HepG2 (cell line): ENCODE measurements at regions not wholly inside any gene's neighbourhood (a gene's known extent, or its start where the extent isn't known, plus 50 kb on each side); places are given as distances from the start of the nearest gene placed in this dataset.

Experiments
- ATAC-seq: fragments of 200-7000 bp; cut with Tn5 transposase; 3 replicates; pipeline ENCODE4 v1.9.1; 2020; ENCODE audit warnings: mild to moderate bottlenecking, moderate library complexity
- BruUV-seq: library from RNA; stranded (reverse); fragments of 400-500 nt; replicated peaks from 2 replicates; lab custom pipeline; 2021; lab: Mats Ljungman, UMichigan
- CTCF ChIA-PET: fragments of 300-600 bp; formaldehyde crosslinking; extraction: SDS; loops from one replicate; lab custom pipeline; 2021; ENCODE audit warnings: low total read pairs, inconsistent platforms, low intra/inter-chr PET ratio; lab: Yijun Ruan, JAX
- POLR2A ChIA-PET: fragments of 350-600 bp; sonication (Branson Sonifier 250); formaldehyde crosslinking; loops from one replicate; lab custom pipeline; 2020; ENCODE audit warnings: antibody characterized with exemption, inconsistent platforms; lab: Yijun Ruan, JAX
- DNase-seq: peaks from one replicate; pipeline ENCODE4 v3.0.0-alpha.2; 2015; ENCODE audit warnings: low spot score
- FAIRE-seq: peaks from 3 replicates; lab custom pipeline; 2011; peaks lifted over from hg19 to GRCh38; lab: Jason Lieb, UNC
- H2AFZ ChIP-seq: one replicate; pipeline ENCODE4 v1.6.1; 2011; ENCODE audit warnings: low read length, inconsistent platforms
- H3K27ac ChIP-seq: fragments of 300-600 bp; 3 replicates; pipeline ENCODE4 v1.8.0; 2011; ENCODE audit warnings: mixed run types, mild to moderate bottlenecking, mixed read lengths, low read length, inconsistent platforms; ENCODE audit not compliant: insufficient read depth; ENCODE audit errors: extremely low read length
- H3K27me3 ChIP-seq, 2 experiments: fragments of 200-600 bp in 1 of 2; 2 replicates in 1 of 2; 3 replicates in 1 of 2; pipeline versions ENCODE4 v1.6.0 to v1.8.0; 2011; ENCODE audit warnings: low read length in 2 of 2, mild to moderate bottlenecking in 2 of 2, moderate library complexity in 2 of 2, inconsistent platforms in 1 of 2; ENCODE audit not compliant: insufficient read depth in 2 of 2, control insufficient read depth in 1 of 2
- H3K36me3 ChIP-seq, 2 experiments: fragments of 200-600 bp in 1 of 2; replicated peaks in 1 of 2; 2 replicates in 1 of 2; 3 replicates in 1 of 2; pipeline versions ENCODE4 v1.5.1 to v1.8.0; 2011; ENCODE audit warnings: low read length in 2 of 2, inconsistent platforms in 1 of 2; ENCODE audit not compliant: insufficient read depth in 2 of 2, control insufficient read depth in 1 of 2
- H3K4me1 ChIP-seq: 2 replicates; pipeline ENCODE4 v1.5.1; 2012; ENCODE audit warnings: low read length, inconsistent platforms; ENCODE audit not compliant: insufficient read depth
- H3K4me2 ChIP-seq: 2 replicates; pipeline ENCODE4 v1.6.0; 2011; ENCODE audit warnings: low read depth, low read length, inconsistent platforms
- H3K4me3 ChIP-seq, 3 experiments: fragments of 200-600 bp in 1 of 3; sonication (generic), shearing (Covaris generic) in 1 of 3; replicated peaks in 1 of 3; 2 replicates each; pipeline ENCODE4 v1.5.1; 2011 to 2016; ENCODE audit warnings: low read length in 3 of 3, inconsistent platforms in 2 of 3, low read depth in 2 of 3, mild to moderate bottlenecking in 2 of 3, control low read depth in 1 of 3, mixed read lengths in 1 of 3; ENCODE audit not compliant: insufficient read depth in 1 of 3
- H3K79me2 ChIP-seq: one replicate; pipeline ENCODE4 v1.6.1; 2011; ENCODE audit warnings: low read length, inconsistent platforms; ENCODE audit not compliant: insufficient read depth
- H3K9ac ChIP-seq: 2 replicates; pipeline ENCODE4 v1.6.0; 2011; ENCODE audit warnings: mild to moderate bottlenecking, low read depth, low read length, inconsistent platforms; ENCODE audit not compliant: insufficient read depth
- H3K9me3 ChIP-seq: 2 replicates; pipeline ENCODE4 v1.5.1; 2012; ENCODE audit warnings: mild to moderate bottlenecking, low read length
- H4K20me1 ChIP-seq: 2 replicates; pipeline ENCODE4 v1.6.0; 2011; ENCODE audit warnings: inconsistent platforms, mild to moderate bottlenecking, low read length, moderate library complexity; ENCODE audit not compliant: insufficient read depth
- CHD2 ChIP-seq: IDR thresholded peaks from 2 replicates; pipeline ENCODE4 v1.6.1; 2011; ENCODE audit warnings: low read depth, low read length, improper control_type of control experiment
- JARID2 ChIP-seq: sonication (generic); formaldehyde crosslinking; IDR thresholded peaks from 2 replicates; pipeline ENCODE4 v1.8.1; 2023; ENCODE audit warnings: missing genetic modification reagents, inconsistent platforms; ENCODE audit not compliant: insufficient replicate concordance
- KAT7 ChIP-seq: IDR thresholded peaks from 2 replicates; pipeline ENCODE4 v1.6.1; 2018; ENCODE audit warnings: borderline replicate concordance, missing compliant biosample characterization
- KLF16 ChIP-seq, 2 experiments: sonication (generic) in 1 of 2; formaldehyde crosslinking in 1 of 2; IDR thresholded peaks; 2 replicates each; pipeline versions ENCODE4 v1.6.1 to v1.8.0; 2016 to 2023; ENCODE audit warnings: missing genetic modification reagents in 2 of 2, missing compliant biosample characterization in 1 of 2
- NFATC3 ChIP-seq: sonication (generic); formaldehyde crosslinking; IDR thresholded peaks from 2 replicates; pipeline ENCODE4 v1.5.1; 2020; ENCODE audit warnings: mild to moderate bottlenecking, missing genetic modification reagents
- RAD51 ChIP-seq: fragments of 450-650 bp; IDR thresholded peaks from 2 replicates; pipeline ENCODE4 v1.6.1; 2016; ENCODE audit warnings: borderline replicate concordance
- ZMYM2 ChIP-seq: sonication (generic); formaldehyde crosslinking; IDR thresholded peaks from 2 replicates; pipeline ENCODE4 v1.8.0; 2022; ENCODE audit warnings: mild to moderate bottlenecking, missing genetic modification reagents
- ZNF282 ChIP-seq: fragments of 450-650 bp; IDR thresholded peaks from 2 replicates; pipeline ENCODE4 v1.6.1; 2018; ENCODE audit not compliant: partially characterized antibody
- ZNF3 ChIP-seq: IDR thresholded peaks from 2 replicates; pipeline ENCODE4 v1.7.0; 2017; ENCODE audit warnings: inconsistent platforms
- ZNF766 ChIP-seq: sonication (generic); formaldehyde crosslinking; IDR thresholded peaks from 2 replicates; pipeline ENCODE4 v1.5.0; 2020; ENCODE audit warnings: missing genetic modification reagents, borderline replicate concordance
- ZSCAN31 ChIP-seq: sonication (generic); formaldehyde crosslinking; IDR thresholded peaks from 2 replicates; pipeline ENCODE4 v1.5.0; 2020; ENCODE audit warnings: low read depth, mild to moderate bottlenecking, missing genetic modification reagents
- WGBS: methylation state at CpG from one replicate; pipeline ENCODE4 v1.1.6; 2017; ENCODE audit warnings: low lambda C conversion rate; 5-methylcytosine and 5-hydroxymethylcytosine counted together
- in situ Hi-C: cut with HindIII; loops from 2 replicates; pipeline ENCODE4 v1.10.0; 2017; ENCODE audit warnings: low pct_unique_long_range_greater_than_20kb; ENCODE audit not compliant: extremely low pct_ligation_motif_present
- intact Hi-C: fragments of 100-400 bp; cut with micrococcal nuclease; formaldehyde crosslinking; loops from one replicate; pipeline ENCODE4 v1.10.0; 2022; ENCODE audit not compliant: unreplicated experiment
- TF ChIP-seq, protein P1 (sequence below): sonication (generic); formaldehyde crosslinking; conservative IDR thresholded peaks from 2 replicates; pipeline ENCODE4 v1.4.0; 2020; ENCODE audit warnings: missing genetic modification reagents
- TF ChIP-seq, protein P2 (sequence below): sonication (generic); formaldehyde crosslinking; IDR thresholded peaks from 2 replicates; pipeline ENCODE4 v1.5.0; 2020; ENCODE audit warnings: missing genetic modification reagents
- TF ChIP-seq, protein P3 (sequence below): sonication (generic); formaldehyde crosslinking; IDR thresholded peaks from 2 replicates; pipeline ENCODE4 v1.5.0; 2020; ENCODE audit warnings: missing genetic modification reagents

DNA sequence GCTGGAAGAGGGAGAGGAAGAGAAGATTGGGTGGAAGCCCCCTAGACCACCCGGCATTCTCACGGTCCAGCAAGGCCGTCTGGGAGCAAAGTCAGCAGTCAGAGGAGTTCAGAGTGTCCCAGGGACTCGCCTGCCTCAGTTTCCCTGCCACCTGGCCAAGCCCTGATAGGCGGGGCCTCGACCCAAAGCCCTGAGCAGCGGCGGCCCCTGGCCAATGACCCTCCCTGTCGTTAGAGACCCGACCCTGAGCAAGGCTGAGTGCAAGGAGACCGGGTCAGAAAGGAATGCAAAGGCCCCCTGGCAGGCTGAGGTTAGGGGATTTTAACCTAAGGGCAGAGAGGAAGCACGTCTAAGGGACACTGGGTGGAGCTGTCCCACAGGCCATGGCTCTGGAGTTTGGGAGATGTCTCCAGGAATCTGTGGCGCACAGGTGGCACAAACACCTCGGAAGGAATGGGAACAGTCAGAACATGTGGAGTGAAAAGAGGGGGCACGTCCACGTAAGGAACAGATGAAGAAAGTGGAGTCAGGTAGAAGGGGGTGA is 196.8 kb upstream of the PDE1C start (continued):
- TF ChIP-seq JARID2 (CRISPR knock-in tag) (no peak), ZNF766 (CRISPR knock-in tag) (no peak), ZNF282 (no peak), NFATC3 (CRISPR knock-in tag) (no peak), KLF16 (CRISPR knock-in tag; IDR thresholded peaks at IDR 0.05) (no peak), RAD51 (no peak)

DNA sequence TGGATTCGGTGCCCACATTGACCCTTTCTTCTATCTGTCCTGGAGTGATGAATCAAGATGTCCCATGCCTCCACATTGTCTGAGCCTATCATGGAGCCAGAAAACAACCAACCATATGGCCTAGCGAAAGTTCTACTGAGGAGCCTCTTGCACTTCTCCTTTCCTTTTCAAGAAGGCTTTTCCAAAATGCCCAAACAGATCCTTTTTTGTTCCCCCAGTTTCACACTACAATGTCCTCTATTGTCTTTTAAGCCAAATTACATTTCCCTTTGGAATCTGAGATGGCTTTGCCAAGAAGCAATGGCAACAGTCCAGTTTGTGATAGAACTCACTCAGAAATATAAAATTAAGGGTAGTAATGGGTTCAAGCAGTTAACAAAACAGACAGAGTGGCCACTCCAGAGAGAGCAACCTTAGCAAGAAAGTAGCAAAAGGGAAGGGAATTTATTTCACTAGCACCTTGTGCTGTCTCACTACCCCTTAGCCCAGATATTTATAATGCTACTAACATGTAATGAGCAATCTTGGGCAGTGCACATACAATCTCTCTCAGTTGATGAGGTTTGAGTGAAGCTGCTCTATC is 194.6 kb upstream of the PDE1C start:
- in situ Hi-C loops: no loop called here
- ChIA-PET POLR2A (no interaction called here), CTCF (no interaction called here)
- 43% methylated on average over 1 of the region's 2 CpGs for WGBS
- no peaks in the 10 kb centered on the region for H3K79me2 ChIP-seq
- no peak overlapping the region for H2AFZ ChIP-seq
- no peak overlapping the region for H3K9ac ChIP-seq
- ATAC-seq (no peak), FAIRE-seq (no peak), DNase-seq (no peak)
- no peak overlapping the region for H3K27ac ChIP-seq
- H3K4me1 ChIP-seq: no peaks in the 10 kb centered on the region
- no TSS peak for BruUV-seq
- TF ChIP-seq, protein P1, sequence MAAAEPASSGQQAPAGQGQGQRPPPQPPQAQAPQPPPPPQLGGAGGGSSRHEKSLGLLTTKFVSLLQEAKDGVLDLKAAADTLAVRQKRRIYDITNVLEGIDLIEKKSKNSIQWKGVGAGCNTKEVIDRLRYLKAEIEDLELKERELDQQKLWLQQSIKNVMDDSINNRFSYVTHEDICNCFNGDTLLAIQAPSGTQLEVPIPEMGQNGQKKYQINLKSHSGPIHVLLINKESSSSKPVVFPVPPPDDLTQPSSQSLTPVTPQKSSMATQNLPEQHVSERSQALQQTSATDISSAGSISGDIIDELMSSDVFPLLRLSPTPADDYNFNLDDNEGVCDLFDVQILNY (CRISPR knock-in tag): no peak
- TF ChIP-seq ZMYM2 (no peak), ZSCAN31 (CRISPR knock-in tag) (no peak), CHD2 (no peak), ZNF3 (CRISPR knock-in tag) (no peak), KAT7 (CRISPR knock-in tag) (no peak)
- TF ChIP-seq, protein P2, sequence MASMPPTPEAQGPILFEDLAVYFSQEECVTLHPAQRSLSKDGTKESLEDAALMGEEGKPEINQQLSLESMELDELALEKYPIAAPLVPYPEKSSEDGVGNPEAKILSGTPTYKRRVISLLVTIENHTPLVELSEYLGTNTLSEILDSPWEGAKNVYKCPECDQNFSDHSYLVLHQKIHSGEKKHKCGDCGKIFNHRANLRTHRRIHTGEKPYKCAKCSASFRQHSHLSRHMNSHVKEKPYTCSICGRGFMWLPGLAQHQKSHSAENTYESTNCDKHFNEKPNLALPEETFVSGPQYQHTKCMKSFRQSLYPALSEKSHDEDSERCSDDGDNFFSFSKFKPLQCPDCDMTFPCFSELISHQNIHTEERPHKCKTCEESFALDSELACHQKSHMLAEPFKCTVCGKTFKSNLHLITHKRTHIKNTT (CRISPR knock-in tag): no peak
- TF ChIP-seq, protein P3, sequence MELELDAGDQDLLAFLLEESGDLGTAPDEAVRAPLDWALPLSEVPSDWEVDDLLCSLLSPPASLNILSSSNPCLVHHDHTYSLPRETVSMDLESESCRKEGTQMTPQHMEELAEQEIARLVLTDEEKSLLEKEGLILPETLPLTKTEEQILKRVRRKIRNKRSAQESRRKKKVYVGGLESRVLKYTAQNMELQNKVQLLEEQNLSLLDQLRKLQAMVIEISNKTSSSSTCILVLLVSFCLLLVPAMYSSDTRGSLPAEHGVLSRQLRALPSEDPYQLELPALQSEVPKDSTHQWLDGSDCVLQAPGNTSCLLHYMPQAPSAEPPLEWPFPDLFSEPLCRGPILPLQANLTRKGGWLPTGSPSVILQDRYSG: no peak
- no peak overlapping the region for H3K4me3 ChIP-seq
- H4K20me1 ChIP-seq: no peaks in the 10 kb centered on the region
- no peaks in the 10 kb centered on the region for H3K9me3 ChIP-seq
- intact Hi-C loops: no loop called here
- H3K27me3 ChIP-seq: peaks cover 0 to 8% of the 10 kb centered on the region in 2 experiments; a peak in 3 of 5 replicates
- H3K4me2 ChIP-seq: no peak overlapping the region
- no peaks in the 10 kb centered on the region for H3K36me3 ChIP-seq
